IMR-90 (cell line): ENCODE measurements at regions not wholly inside any gene's neighbourhood (a gene's known extent, or its start where the extent isn't known, plus 50 kb on each side); places are given as distances from the start of the nearest gene placed in this dataset.

ENCODE experiments used
- ATAC-seq: fragments of 200-7000 bp; cut with Tn5 transposase; 2 replicates; pipeline ENCODE4 v1.9.1; 2020; ENCODE audit warnings: low read depth, mild to moderate bottlenecking, moderate library complexity
- BruUV-seq: library from RNA; stranded (reverse); fragments of 400-500 nt; replicated peaks from 2 replicates; lab custom pipeline; 2021; lab: Mats Ljungman, UMichigan
- CTCF ChIA-PET: fragments of 300-600 bp; formaldehyde crosslinking; extraction: SDS; loops from one replicate; lab custom pipeline; 2021; ENCODE audit warnings: antibody characterized with exemption; lab: Yijun Ruan, JAX
- POLR2A ChIA-PET: fragments of 300-600 bp; sonication (Branson Sonifier 250); formaldehyde crosslinking; loops from one replicate; lab custom pipeline; 2022; ENCODE audit warnings: antibody characterized with exemption; ENCODE audit not compliant: unreplicated experiment; lab: Charles Lee
- DNase-seq: peaks from one replicate; pipeline ENCODE4 v3.0.0; 2013
- H2AFZ ChIP-seq: replicated peaks from 2 replicates; pipeline ENCODE3; 2013; ENCODE audit warnings: low read length, mild to moderate bottlenecking; ENCODE audit not compliant: poor library complexity
- H2AK5ac ChIP-seq: 2 replicates; pipeline ENCODE4 v1.6.1; 2013; ENCODE audit warnings: low read depth, low read length, inconsistent platforms
- H2AK9ac ChIP-seq: replicated peaks from 2 replicates; pipeline ENCODE3; 2013; ENCODE audit warnings: mild to moderate bottlenecking, low read depth, low read length, moderate library complexity; ENCODE audit not compliant: poor library complexity
- H2BK120ac ChIP-seq: 2 replicates; pipeline ENCODE4 v1.6.1; 2013; ENCODE audit warnings: low read depth, low read length, inconsistent platforms
- H2BK15ac ChIP-seq: 3 replicates; pipeline ENCODE4 v1.6.1; 2013; ENCODE audit warnings: low read depth, low read length, inconsistent platforms
- H2BK20ac ChIP-seq: 2 replicates; pipeline ENCODE4 v1.6.1; 2013; ENCODE audit warnings: low read depth, mild to moderate bottlenecking, inconsistent platforms, low read length, moderate library complexity
- H2BK5ac ChIP-seq: 2 replicates; pipeline ENCODE4 v1.6.1; 2013; ENCODE audit warnings: mild to moderate bottlenecking, low read depth, low read length, inconsistent platforms; ENCODE audit not compliant: poor library complexity, severe bottlenecking
- H3K14ac ChIP-seq: replicated peaks from 2 replicates; pipeline ENCODE4 v1.6.1; 2013; ENCODE audit warnings: low read depth, low read length, inconsistent platforms
- H3K18ac ChIP-seq: 2 replicates; pipeline ENCODE4 v1.6.1; 2013; ENCODE audit warnings: low read depth, low read length, control low read depth
- H3K23ac ChIP-seq: 2 replicates; pipeline ENCODE4 v1.6.1; 2013; ENCODE audit warnings: low read depth, low read length, inconsistent platforms
- H3K27ac ChIP-seq: 2 replicates; pipeline ENCODE4 v1.5.1; 2013; ENCODE audit warnings: mild to moderate bottlenecking, control low read depth, low read length; ENCODE audit not compliant: insufficient read depth
- H3K27me3 ChIP-seq: 2 replicates; pipeline ENCODE4 v1.6.1; 2013; ENCODE audit warnings: low read length; ENCODE audit not compliant: control insufficient read depth, insufficient read depth
- H3K36me3 ChIP-seq: 2 replicates; pipeline ENCODE4 v1.6.1; 2013; ENCODE audit warnings: low read length, mixed read lengths; ENCODE audit not compliant: control insufficient read depth, insufficient read depth
- H3K4ac ChIP-seq: 2 replicates; pipeline ENCODE4 v1.6.1; 2013; ENCODE audit warnings: low read depth, low read length, inconsistent platforms
- H3K4me1 ChIP-seq: 2 replicates; pipeline ENCODE4 v1.6.1; 2013; ENCODE audit warnings: low read length, mixed read lengths; ENCODE audit not compliant: control insufficient read depth, insufficient read depth
- H3K4me2 ChIP-seq: 2 replicates; pipeline ENCODE4 v1.6.1; 2013; ENCODE audit warnings: low read depth, mild to moderate bottlenecking, control low read depth, low read length, moderate library complexity
- H3K4me3 ChIP-seq: 2 replicates; pipeline ENCODE4 v1.5.1; 2013; ENCODE audit warnings: low read depth, mild to moderate bottlenecking, control low read depth, low read length, moderate library complexity; ENCODE audit not compliant: insufficient read depth
- H3K56ac ChIP-seq: 2 replicates; pipeline ENCODE4 v1.6.1; 2013; ENCODE audit warnings: low read length, inconsistent platforms; ENCODE audit not compliant: insufficient read depth; ENCODE audit errors: extremely low read depth
- H3K79me1 ChIP-seq, 2 experiments: 2 replicates each; pipeline ENCODE4 v1.6.1; 2013; ENCODE audit warnings: low read length in 2 of 2, inconsistent platforms in 1 of 2, low read depth in 1 of 2
- H3K9ac ChIP-seq: 2 replicates; pipeline ENCODE4 v1.6.1; 2013; ENCODE audit warnings: low read depth, low read length, control low read depth
- H3K9me1 ChIP-seq: 2 replicates; pipeline ENCODE4 v1.6.1; 2013; ENCODE audit warnings: low read length, inconsistent platforms; ENCODE audit not compliant: insufficient read depth
- H3K9me3 ChIP-seq: 2 replicates; pipeline ENCODE4 v1.6.1; 2013; ENCODE audit warnings: low read length; ENCODE audit not compliant: control insufficient read depth, insufficient read depth
- H4K20me1 ChIP-seq: 2 replicates; pipeline ENCODE4 v1.6.1; 2013; ENCODE audit warnings: low read length, inconsistent platforms; ENCODE audit not compliant: insufficient read depth
- H4K5ac ChIP-seq: 2 replicates; pipeline ENCODE4 v1.6.1; 2013; ENCODE audit warnings: mild to moderate bottlenecking, low read depth, low read length, control low read depth
- H4K8ac ChIP-seq, 2 experiments: 2 replicates each; pipeline ENCODE4 v1.6.1; 2013; ENCODE audit warnings: low read depth in 2 of 2, low read length in 2 of 2, control low read depth in 1 of 2, inconsistent platforms in 1 of 2
- H4K91ac ChIP-seq: 2 replicates; pipeline ENCODE4 v1.6.1; 2013; ENCODE audit warnings: low read depth, low read length, inconsistent platforms; ENCODE audit not compliant: insufficient read depth
- BHLHE40 ChIP-seq: fragments of 150-350 bp; IDR thresholded peaks from 2 replicates; pipeline ENCODE4 v1.6.1; 2016; ENCODE audit warnings: mild to moderate bottlenecking, low read depth, low read length
- USF2 ChIP-seq: fragments of 150-350 bp; IDR thresholded peaks from 2 replicates; pipeline ENCODE4 v1.6.1; 2017; ENCODE audit warnings: mild to moderate bottlenecking, antibody characterized with exemption, low read length, low read depth
- WGBS, 2 experiments: methylation state at CpG; one replicate each; pipeline versions ENCODE4 v1.1.5 to v1.1.7; 2013; ENCODE audit warnings: missing lambda C conversion rate in 2 of 2; ENCODE audit not compliant: insufficient read length in 1 of 2; ENCODE audit errors: extremely low coverage in 2 of 2; 5-methylcytosine and 5-hydroxymethylcytosine counted together
- dilution Hi-C: fragments of 300-500 bp; cut with HindIII; formaldehyde crosslinking; loops from one replicate; pipeline ENCODE4 v1.14.3; 2018; ENCODE audit warnings: low sequenced_read_pairs; ENCODE audit not compliant: unreplicated experiment
- in situ Hi-C: fragments of 300-500 bp; cut with MboI; formaldehyde crosslinking; loops from 3 replicates; pipeline ENCODE4 v1.14.3; 2019; ENCODE audit warnings: low sequenced_read_pairs, inconsistent platforms, mixed read lengths
- intact Hi-C: fragments of 100-400 bp; cut with micrococcal nuclease; formaldehyde crosslinking; loops from 2 replicates; pipeline ENCODE4 v1.10.0; 2022

GRCh38 chrX:3177851-3178250 lies 136.6 kb downstream of the ARSF start:
- no peak overlapping the region for H2BK20ac ChIP-seq
- H3K9me3 ChIP-seq = no peaks in the 10 kb centered on the region; the same call in 1 of the 2 replicates
- no peaks in the 10 kb centered on the region for H3K36me3 ChIP-seq
- H4K91ac ChIP-seq = no peak overlapping the region
- H3K27me3 ChIP-seq = no peaks in the 10 kb centered on the region
- no peak overlapping the region for H2AK5ac ChIP-seq
- POLR2A ChIA-PET = no interaction called here
- no peaks in the 10 kb centered on the region for H3K9me1 ChIP-seq
- in situ Hi-C loops = no loop called here
- no peak overlapping the region for H4K5ac ChIP-seq
- peaks cover 4% of the 10 kb centered on the region; the same call in 1 of the 2 replicates for H3K4me1 ChIP-seq
- no peak overlapping the region for H2AFZ ChIP-seq
- TF ChIP-seq BHLHE40 (0 out of 2 replicates have a peak, but pooled peaks have one; percentile 21), USF2 (no peak)
- H3K4me2 ChIP-seq = no peak overlapping the region
- no peak overlapping the region for H3K4ac ChIP-seq
- CTCF ChIA-PET = no interaction called here
- no peak overlapping the region for H3K27ac ChIP-seq
- no peak overlapping the region for H2AK9ac ChIP-seq
- no CpG with 5 or more reads among the region's 4 CpGs for WGBS, 2 experiments
- H3K14ac ChIP-seq = no peak overlapping the region
- intact Hi-C loops = no loop called here
- H2BK120ac ChIP-seq = peak overlapping the region; percentile 48; the same call in 1 of the 2 replicates
- 0 out of 4 replicates have a peak overlapping the region, but pooled peaks have one; percentile 16 to 28 for H4K8ac ChIP-seq
- H2BK5ac ChIP-seq = peak overlapping the region; percentile 95
- BruUV-seq = no TSS peak
- H3K4me3 ChIP-seq = no peak overlapping the region
- DNase-seq = peak; percentile 40
- no peaks in the 10 kb centered on the region for H3K79me1 ChIP-seq
- dilution Hi-C loops = no loop called here
- H3K9ac ChIP-seq = no peak overlapping the region
- peak overlapping the region; percentile 73; the same call in 1 of the 2 replicates for H3K18ac ChIP-seq
- no peak for ATAC-seq
- H3K23ac ChIP-seq = no peak overlapping the region
- H4K20me1 ChIP-seq = no peaks in the 10 kb centered on the region
- no peak overlapping the region for H3K56ac ChIP-seq
- peak overlapping the region; percentile 44; the same call in 1 of the 3 replicates for H2BK15ac ChIP-seq
